GM12873 (cell line): ENCODE measurements at regions not wholly inside any gene's neighbourhood (a gene's known extent, or its start where the extent isn't known, plus 50 kb on each side); places are given as distances from the start of the nearest gene placed in this dataset.

Source experiments
- TF ChIP-seq, protein P1 (sequence below): IDR thresholded peaks from 2 replicates; pipeline ENCODE4 v1.5.1; 2012; ENCODE audit warnings: low read depth, mild to moderate bottlenecking, moderate library complexity, low read length, control low read depth; ENCODE audit not compliant: insufficient read depth; ENCODE audit errors: missing control alignments

DNA sequence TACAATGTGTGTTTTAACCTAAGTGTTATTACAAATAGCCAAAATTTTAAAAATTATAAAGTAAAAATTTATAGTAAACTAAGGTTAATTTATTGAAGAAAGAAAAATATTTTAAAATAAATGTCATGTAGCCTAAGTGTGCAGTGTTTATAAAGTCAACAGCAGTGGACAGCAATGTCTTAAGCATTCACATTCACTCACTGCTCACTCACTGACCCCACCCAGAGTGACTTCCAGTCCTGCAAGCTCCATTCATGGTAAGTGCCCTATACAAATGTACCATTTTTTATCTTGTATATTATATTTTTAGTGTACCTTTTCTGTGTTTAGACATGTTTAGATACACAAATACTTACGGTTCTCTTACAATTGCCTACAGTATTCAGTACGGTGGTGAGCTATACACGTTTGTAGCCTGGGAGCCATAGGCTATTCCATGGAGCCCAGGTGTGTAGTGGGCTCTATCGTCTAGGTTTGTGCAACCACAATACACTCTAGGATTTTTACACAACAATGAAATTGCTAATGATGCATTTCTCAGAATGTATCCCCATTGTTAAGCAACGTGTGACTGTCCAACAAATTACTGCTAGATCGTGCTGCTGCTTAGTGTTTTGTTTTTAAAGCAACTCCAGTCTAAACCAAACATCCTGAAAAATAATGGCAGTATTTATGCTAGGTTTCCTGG, 108.9 kb upstream of the NAMPT start:
- TF ChIP-seq, protein P1, sequence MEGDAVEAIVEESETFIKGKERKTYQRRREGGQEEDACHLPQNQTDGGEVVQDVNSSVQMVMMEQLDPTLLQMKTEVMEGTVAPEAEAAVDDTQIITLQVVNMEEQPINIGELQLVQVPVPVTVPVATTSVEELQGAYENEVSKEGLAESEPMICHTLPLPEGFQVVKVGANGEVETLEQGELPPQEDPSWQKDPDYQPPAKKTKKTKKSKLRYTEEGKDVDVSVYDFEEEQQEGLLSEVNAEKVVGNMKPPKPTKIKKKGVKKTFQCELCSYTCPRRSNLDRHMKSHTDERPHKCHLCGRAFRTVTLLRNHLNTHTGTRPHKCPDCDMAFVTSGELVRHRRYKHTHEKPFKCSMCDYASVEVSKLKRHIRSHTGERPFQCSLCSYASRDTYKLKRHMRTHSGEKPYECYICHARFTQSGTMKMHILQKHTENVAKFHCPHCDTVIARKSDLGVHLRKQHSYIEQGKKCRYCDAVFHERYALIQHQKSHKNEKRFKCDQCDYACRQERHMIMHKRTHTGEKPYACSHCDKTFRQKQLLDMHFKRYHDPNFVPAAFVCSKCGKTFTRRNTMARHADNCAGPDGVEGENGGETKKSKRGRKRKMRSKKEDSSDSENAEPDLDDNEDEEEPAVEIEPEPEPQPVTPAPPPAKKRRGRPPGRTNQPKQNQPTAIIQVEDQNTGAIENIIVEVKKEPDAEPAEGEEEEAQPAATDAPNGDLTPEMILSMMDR, result no peak

DNA sequence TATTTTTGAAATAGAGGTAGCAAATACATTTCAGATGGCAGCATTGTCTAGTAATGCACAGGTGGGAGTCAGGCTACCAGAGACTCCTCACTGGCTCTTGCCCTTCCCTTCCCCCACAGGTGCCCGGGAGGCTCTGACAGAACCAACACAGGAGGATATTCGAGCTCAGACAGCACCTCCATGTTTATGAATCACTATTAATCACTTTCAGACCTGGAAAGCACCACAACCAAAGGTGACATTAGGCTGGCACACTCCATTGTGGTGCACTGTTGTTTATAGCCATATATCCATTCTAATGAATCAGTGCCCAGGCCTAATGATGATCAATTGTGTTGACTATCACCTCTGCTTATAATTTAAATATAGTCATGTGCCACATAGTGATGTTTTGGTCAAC, 107.8 kb upstream of the NAMPT start:
- TF ChIP-seq, protein P1, result no peak

DNA sequence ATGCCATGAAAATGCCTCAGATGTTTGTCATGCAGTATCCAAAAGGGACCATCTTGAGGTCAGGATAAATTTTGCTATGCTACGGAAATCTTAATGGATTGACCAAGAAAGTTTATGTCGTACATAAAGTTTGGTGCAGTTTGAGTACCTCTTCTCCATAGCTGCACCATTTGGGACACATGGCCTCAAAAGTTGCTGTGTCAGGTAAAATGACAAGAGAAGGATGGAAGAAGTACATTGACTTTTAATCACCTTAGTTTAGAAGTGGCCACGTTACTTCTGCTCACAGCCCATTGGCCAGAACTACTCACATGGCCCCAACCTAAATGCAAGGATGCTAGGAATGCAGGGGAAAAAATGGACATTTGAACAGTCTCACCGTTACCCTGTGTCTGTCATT, 107.4 kb upstream of the NAMPT start:
- TF ChIP-seq, protein P1, result no peak

DNA sequence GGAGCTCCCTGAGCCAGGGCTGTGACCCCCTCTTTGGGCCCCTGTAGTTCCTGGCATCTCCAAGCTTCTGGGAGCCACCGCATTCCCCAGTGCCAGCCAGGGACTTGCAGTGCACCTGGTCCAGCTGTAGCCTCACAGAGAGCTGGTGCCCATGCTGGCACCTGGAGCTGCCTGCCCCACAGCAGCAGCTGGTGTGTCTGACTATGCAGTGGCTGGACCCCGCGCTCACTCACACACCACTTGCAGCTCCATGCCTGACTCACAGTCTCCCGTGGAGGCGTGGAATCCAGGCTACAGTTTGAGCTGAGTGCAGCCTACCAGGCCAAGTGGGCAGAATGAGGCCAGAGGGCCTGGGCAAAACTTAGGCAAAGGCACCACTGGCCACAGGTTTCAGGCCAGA, 102.2 kb upstream of the NAMPT start:
- TF ChIP-seq, protein P1, result no peak

DNA sequence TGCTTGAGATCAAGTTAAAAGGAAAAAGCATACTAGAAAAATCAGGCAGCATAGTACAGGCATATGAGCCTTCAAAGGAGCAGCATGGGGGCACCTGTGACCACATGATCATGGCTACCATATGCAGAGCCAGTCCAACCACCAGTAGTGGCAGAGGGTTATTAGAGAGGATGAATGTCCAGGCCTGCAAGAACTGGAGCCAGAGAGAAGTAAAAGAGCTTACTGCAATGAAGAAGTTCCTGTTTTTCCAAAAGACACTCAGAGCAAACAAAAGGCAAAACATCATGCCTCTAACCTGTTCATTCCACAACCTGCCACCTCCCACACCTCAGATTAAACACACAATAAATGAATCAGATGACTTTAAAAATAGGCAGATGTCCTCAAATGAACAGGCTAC, 99.6 kb upstream of the NAMPT start:
- TF ChIP-seq, protein P1, result no peak

DNA sequence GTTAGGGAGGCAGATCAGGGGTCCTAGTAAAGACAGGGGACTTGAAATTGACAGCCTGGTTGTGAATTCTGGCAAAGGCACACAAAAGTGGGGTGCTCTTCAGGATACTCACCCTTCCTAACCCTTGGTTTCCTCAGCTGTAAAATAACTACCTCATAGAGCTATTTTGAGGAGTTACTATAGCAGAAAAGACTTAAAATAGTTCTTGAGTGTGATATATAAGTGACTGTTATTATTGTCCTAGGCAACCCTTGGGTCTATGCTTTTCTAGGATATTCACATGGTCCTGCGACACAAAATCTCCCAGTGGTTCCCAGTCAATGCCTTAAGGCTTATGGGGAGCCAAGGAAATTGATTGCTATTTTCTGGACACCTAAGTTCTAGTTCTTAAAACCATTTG, 98.1 kb upstream of the NAMPT start:
- TF ChIP-seq, protein P1, result no peak

DNA sequence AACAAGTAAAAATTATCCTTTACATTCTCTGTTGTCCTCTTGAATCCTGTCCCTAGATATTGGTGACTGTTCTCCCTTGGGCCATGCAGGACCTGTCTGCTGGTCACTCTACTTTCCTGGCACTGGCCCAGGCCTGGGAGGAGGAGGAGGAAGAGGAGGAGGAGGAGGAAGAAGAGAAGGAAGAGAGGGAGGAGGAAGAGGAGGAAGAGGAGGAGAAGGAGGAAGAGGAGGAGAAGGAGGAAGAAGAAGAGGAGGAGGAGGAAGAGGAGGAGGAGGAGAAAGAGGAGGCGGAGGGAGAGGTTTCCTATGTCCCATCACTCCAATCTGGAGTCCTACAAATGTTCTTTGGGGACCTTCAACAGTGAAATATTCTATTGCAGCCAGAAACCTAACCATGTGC, 97.3 kb upstream of the NAMPT start:
- TF ChIP-seq, protein P1, result no peak

DNA sequence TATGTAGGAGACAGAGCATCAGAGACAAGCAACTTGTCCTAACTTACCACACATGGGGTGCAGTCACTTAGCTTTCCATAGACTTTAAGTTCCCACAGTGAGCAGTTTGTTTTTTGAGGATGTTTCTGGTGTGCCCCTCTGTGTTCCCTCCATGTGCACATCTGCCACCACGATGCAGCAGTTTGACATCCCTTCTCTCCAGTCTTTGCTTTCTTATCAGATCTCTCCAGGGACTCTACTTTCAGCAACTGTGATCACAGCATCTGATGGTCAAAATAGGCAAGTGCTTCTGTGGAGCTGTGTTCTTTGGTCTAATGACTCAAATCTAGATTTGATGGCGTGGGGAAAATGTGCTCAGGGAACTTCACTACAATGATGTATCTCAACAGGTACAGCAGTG, 96.5 kb upstream of the NAMPT start:
- TF ChIP-seq, protein P1, result no peak
